ENCODE measurements at regions not wholly inside any gene's neighbourhood (a gene's known extent, or its start where the extent isn't known, plus 50 kb on each side); places are given as distances from the start of the nearest gene placed in this dataset.
A peak's percentile ranks its signal among the peaks of the same experiment; 100 is the strongest.

GRCh38 chr12:4011597-4011996, 138.4 kb upstream of the PARP11 start (continued):
- TF ChIP-seq ZHX2 (IDR thresholded peaks at IDR 0.05; ENCODE audit: low read depth) (peak; percentile 63; the same call in 1 of the 2 replicates), ZHX2 (CRISPR knock-in tag; IDR thresholded peaks at IDR 0.05; ENCODE audit: borderline replicate concordance) (no peak), RAD21 (CRISPR knock-in tag; IDR thresholded peaks at IDR 0.05) (no peak), LRRFIP1 (CRISPR knock-in tag; conservative IDR thresholded peaks at IDR 0.05) (no peak), XBP1 (CRISPR knock-in tag; IDR thresholded peaks at IDR 0.05) (no peak), ZNF580 (CRISPR knock-in tag; IDR thresholded peaks at IDR 0.05; ENCODE audit: borderline replicate concordance, low read depth) (peak; percentile 44; the same call in 1 of the 2 replicates), ZNF205 (CRISPR knock-in tag; IDR thresholded peaks at IDR 0.05) (no peak), NFIC (IDR thresholded peaks at IDR 0.05; ENCODE audit: low read length) (peak; percentile 79; the same call in 1 of the 2 replicates), ZNF746 (CRISPR knock-in tag; IDR thresholded peaks at IDR 0.05) (0 out of 2 replicates have a peak, but pooled peaks have one; percentile 49), HOXD1 (CRISPR knock-in tag; IDR thresholded peaks at IDR 0.05) (no peak), ZNF740 (CRISPR knock-in tag; IDR thresholded peaks at IDR 0.05) (no peak), ZNF546 (CRISPR knock-in tag; conservative IDR thresholded peaks at IDR 0.05) (no peak), ZNF770 (CRISPR knock-in tag; IDR thresholded peaks at IDR 0.05) (no peak), HNF4A (CRISPR knock-in tag; IDR thresholded peaks at IDR 0.05) (peak; percentile 81), HMGXB3 (CRISPR knock-in tag; IDR thresholded peaks at IDR 0.05; ENCODE audit: borderline replicate concordance) (no peak)
